ENCODE measurements at regions not wholly inside any gene's neighbourhood (a gene's known extent, or its start where the extent isn't known, plus 50 kb on each side); places are given as distances from the start of the nearest gene placed in this dataset.
"Not testable (repeated sequence)": the region's sequence is repeated elsewhere in the genome, so short reads cannot be mapped to it uniquely, and the experiment has no call there.

DNA sequence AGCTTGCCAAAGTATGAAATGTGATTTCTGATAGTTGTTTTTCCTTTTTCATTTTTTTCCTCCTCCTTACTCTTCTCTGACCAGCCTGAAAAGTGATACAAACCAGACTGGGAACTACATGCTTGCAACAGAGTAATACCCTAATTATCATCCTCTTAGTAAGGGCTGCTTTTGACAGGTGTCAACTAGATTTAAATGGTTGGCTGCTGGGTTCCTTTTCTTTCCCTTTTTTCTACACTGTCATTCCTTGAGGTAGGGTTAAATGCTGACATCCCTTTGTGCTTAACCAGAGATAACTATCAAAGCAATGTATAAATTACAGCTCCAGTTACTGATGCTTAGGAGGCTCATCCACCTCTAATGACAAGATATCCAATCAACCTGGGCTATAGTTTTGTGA lies 598.8 kb downstream of the TTLL7 start:
- DNase-seq (ENCODE audit: low read depth in 2 of 2), result not testable (repeated sequence)

DNA sequence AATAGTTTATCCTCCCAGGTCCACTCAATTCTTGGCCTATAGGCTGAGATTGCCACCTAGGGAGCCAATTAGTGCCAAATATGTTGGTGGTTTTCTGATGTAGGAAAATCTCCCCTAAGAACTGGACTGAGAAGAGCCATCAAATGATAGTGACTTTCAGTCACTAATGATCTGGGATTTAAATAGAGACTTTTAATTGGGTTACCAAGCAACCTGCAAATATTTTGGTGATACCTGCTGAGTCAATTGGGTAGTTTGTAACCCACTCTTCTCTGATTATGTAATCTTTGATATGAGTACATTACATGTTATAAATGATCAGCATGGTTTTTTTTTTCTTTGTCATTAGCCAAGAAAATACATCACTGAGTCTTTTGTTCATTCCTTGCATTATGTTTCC lies 600.8 kb downstream of the TTLL7 start:
- DNase-seq (ENCODE audit: low read depth in 2 of 2), result not testable (repeated sequence)

DNA sequence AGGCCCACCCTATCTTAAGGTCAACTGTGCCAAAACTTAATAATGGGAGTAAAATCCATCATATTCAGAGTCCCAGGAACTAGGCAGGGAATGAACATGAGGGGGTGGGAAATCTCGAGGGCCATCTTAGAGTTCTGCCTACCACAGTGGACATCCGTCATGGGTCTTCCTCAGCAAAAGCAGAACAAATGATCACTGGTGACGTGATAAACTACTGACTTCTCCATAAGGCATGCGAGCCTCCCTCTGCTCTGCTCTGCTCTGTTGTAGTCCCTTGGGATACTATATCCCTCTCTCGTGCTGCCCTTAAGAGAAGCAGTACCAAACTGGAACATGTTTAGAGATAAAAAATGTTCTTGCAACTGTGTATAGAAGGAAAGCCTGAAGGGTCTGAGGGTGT lies 603.8 kb downstream of the TTLL7 start:
- DNase-seq (ENCODE audit: low read depth in 2 of 2), result not testable (repeated sequence)

DNA sequence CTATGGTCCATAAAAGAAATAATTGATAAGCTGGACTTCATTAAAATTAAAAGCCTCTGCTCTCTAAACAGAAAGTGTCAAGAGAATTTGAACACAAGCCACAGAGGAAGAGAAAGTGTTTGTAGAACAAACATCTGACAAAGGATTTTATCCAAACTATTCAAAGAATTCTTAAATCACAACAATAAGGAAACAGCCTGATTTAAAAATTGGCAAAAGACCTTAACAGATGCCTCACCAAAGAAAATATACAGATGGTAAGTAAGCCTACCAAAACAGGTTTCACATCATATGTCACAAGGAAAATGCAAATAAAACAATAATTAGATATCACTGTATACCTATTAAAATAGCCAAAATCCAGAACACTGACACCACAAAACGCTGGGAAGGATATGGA lies 612.0 kb downstream of the TTLL7 start:
- not testable (repeated sequence) for DNase-seq (ENCODE audit: low read depth in 2 of 2)

DNA sequence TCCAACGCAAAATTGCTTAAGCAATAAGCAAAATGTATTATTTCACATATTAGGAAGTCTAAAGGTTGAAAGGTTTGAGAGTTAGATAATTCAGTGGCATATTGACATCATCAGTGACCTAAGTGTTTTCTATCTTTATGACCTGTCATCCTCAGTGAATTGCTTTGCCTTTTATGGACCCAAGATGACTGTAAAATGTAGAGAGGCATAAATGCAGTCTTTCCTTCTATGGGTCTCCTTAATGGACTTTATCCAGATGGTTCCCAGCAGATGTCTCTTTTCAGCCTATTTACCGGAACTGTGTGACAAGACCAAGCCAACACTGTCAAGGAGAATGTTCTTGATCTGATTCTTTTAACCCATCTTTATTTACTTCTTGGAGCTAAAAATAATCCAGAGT lies 615.8 kb downstream of the TTLL7 start:
- not testable (repeated sequence) for DNase-seq (ENCODE audit: low read depth in 2 of 2)

DNA sequence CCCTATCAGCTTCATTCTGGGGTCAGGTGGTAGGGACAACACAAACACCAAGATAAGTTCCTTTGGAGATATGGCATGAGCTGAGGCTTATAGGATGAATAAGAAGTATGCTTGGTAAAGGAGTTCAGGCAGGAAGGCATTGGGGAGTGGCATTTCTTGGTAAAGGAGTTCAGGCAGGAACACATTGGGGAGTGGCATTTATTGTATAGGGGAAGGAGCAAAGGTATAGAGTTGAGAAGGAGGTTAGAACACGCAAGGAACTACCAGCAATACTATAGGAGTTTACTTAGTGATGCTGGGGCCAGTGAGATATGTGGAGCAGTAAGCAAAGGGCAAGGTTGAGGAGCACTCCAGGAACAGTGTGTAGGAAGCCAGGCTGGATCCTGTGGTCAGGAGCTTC lies 625.9 kb downstream of the TTLL7 start:
- not testable (repeated sequence) for DNase-seq (ENCODE audit: low read depth in 2 of 2)

DNA sequence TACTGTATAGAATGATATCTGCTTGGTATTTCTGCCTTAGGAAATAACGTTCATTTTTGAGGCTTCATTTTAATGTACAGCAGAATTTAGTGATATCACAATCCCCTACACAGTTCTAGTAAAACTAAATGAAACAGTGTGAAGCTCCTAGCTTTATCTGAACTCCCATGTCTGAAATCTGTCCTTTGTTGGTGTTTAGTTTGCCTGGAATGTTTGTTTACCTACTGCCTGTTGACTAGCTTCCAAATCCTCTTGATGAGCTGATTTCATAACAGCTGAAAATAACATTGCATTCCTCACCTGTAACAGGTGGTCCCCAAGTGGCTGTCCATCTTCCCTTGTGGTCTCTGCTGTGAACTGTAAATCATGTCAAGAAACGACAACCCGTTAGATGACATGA lies 629.1 kb downstream of the TTLL7 start:
- DNase-seq (ENCODE audit: low read depth in 2 of 2), result not testable (repeated sequence)

DNA sequence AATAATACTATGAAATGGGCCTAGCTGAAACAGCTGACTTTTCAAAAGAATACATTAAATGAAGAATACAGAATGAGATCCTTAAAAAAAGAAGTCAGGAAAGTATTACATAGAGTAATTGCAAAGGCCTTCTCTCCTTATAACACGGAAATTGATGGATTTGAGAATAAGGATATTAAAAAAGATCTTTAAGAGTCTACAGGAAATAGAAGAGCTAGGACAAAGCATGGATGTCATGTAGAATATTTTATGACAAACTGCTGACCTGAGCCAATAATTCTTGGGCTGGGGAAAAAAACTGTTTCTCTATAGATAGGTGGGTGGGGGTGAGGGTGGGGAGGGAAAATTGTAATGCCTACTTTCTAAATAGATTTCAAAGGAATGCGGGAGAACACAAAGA lies 633.6 kb downstream of the TTLL7 start:
- not testable (repeated sequence) for DNase-seq (ENCODE audit: low read depth in 2 of 2)

DNA sequence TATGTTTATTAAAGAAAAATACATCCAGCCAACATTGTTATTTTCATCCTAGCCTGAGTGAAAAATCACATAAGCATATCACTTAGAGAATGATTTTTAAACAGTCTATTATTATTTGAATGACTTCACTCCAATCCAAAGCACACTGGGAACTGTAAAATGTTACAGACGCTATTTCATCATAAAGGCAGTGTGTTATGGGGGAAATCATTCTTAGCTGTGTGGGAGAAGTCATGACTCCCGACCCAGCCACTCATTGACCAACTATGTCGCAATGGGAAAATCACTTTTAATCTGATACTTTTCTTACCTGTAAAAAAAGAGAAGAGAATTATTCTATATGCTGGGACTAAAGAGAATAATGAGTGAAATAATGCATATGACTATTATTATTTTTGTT lies 653.6 kb downstream of the TTLL7 start:
- not testable (repeated sequence) for DNase-seq (ENCODE audit: low read depth in 2 of 2)

DNA sequence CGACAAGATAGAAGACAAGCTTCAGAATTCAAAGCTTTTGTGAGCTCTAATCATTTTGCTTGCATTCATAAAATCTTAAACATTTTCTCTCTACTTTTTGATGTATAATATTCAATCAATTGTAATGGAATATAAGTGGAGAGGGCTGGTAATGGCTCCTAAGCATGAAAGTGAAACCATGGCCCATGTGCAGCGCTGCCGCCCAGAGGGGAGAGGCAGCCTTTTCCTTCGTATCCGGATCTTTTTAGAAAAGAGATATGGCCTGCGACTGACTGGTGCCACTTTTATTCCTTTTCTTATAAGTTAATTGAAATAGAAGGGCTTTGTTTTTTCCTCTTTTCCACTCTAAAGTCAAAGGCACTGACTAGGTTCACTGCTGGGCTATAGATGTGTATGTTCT lies 655.2 kb downstream of the TTLL7 start:
- peak in 1 of 2 donors; percentile 1 for DNase-seq (ENCODE audit: low read depth in 2 of 2)

DNA sequence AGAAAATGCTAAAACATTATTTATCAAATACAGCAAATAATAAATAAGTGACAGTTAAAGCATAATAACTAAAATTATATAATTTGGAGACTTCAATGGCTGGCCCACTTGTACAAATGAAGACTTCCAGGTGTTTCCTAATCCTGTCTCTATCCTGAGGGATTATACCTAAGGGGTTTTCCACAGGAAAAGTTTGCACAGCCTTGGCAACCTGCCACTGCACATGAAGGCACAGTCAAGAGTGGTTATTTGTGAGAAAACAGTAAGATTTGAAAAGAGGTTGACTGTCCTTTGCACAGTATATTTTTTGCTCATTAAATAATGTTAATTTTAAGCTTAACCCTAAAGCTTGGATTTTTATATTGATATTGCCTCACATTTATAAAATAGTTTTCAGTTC lies 655.9 kb downstream of the TTLL7 start:
- DNase-seq (ENCODE audit: low read depth in 2 of 2), result peak in 1 of 2 donors; percentile 0

DNA sequence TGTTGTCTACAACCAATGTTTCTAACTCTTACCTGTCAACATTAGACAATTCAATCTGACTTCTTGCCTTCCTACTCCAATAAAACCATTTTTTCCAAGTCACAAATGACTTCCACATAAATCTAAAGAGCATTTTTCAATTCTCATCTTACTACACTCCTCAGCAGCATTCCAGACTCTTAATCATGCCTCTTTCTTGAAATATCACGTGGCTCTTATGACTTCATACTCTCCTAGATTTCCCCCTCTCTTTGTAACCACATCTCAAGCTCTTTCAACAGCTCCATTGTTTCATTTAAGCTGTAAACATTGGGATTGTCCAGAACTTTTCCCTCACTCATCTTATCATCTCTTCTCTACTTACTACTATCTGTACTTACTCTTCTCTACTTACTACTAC lies 666.6 kb downstream of the TTLL7 start:
- not testable (repeated sequence) for DNase-seq (ENCODE audit: low read depth in 2 of 2)

DNA sequence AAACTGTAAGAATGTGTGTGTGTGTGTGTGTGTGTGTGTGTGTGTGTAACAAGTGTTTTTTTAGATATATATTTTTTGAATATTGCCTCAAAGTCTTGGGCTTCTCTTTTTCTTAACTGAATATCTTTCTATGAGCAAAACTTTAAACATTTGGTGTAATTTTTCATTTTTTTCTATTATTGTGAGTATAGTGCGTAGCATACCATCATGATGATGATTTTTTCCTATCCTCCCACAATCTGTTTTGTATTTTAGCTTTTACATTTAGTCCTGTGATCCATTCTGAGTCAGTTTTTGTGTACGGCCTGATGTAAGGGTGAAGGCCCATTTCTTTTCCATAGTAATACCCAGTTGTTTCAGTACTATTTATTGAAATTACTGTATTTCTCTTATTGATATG lies 680.6 kb downstream of the TTLL7 start:
- DNase-seq (ENCODE audit: low read depth in 2 of 2), result no peak

DNA sequence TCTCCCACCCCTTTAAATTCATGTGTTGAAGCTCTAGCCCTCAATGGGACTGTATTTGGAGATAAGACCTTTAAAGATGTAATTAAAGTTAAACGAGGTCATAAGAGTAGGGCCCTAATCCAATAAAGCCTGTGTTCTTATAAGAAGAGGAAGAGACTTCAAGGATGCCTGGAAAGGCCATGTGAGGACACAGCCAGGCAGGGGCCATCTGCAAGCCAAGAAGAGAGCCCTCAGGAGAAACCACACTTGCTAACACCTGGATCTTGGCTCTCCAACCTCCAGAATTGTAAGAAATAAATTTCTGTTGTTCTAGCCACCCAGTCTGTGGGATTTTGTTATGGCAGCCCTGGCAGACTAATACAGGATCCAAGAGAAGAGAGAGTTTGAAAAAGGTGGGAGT lies 683.5 kb downstream of the TTLL7 start:
- not testable (repeated sequence) for DNase-seq (ENCODE audit: low read depth in 2 of 2)

DNA sequence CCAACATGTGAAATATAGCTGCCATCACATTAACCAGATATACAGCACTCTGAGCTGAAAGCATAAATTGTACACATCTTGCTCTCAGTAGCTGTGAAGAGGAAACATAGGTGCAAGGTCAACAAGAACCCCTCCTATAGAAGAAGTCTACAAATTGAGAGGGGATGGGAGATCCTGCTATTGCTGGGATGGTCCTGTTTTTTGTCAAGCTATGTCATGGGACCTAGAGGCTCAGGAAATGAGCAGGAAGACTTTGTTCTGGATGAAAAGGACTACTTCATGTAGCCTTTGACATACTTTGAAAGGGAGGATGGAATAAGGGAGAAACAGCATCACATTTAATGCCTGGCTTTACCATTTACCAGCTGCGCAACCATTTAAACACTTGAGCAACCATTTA lies 688.8 kb downstream of the TTLL7 start:
- not testable (repeated sequence) for DNase-seq (ENCODE audit: low read depth in 2 of 2)

DNA sequence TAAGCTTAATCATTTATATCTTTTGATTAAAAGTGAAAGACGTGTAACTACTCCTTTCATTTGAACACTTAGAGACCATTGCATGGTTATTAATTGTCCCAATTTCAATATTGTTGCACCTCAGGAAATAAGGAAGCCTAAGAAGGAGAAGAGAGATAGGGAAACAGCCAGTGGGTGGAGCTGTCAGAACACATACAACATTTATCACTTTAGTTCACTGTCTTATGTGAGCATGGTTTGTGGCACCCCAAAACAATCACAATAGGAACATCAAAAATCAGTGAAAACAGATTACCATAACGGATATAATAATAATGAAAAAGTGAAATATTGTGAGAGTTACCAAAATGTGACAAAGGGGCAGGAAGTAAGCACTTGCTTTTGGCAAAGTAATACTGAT lies 689.9 kb downstream of the TTLL7 start:
- DNase-seq (ENCODE audit: low read depth in 2 of 2), result not testable (repeated sequence)

DNA sequence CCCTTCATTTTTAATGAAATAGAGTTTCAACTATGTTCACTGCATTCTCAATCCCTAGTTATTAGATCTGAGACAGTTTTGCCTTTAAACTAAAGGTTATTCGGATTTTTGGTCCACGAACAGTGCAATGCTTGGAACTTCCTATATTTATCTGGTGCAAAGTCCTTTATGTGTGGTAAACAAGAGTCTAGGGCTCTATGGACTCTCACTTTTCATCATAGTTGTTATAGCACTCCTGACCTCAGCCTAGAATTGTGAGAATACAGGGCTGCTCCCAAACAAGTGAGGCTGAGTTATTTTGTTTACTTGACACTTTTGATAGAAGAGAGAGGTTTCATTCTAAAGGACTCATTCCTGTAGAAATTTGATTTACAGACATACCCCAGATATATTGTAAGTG lies 692.1 kb downstream of the TTLL7 start:
- not testable (repeated sequence) for DNase-seq (ENCODE audit: low read depth in 2 of 2)

DNA sequence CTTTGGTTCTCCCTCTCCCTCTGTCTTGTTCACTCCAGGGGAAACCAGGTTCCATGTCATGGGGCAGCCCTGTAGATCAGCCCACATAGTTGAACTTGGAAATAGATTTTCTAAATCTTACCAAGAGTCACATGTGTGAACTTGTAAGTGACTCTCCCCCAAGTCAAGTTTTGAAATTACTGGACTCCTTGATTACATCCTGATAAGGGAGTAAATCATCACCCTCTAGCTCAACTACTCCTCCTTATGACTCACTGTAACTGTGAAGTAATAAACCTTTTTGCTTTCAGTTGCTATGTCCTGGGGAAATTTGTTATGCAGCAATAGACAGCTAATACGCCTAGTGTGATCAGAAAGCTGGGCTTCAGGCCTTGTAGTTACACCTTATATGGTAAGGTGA lies 703.3 kb downstream of the TTLL7 start:
- DNase-seq (ENCODE audit: low read depth in 2 of 2), result not testable (repeated sequence)

DNA sequence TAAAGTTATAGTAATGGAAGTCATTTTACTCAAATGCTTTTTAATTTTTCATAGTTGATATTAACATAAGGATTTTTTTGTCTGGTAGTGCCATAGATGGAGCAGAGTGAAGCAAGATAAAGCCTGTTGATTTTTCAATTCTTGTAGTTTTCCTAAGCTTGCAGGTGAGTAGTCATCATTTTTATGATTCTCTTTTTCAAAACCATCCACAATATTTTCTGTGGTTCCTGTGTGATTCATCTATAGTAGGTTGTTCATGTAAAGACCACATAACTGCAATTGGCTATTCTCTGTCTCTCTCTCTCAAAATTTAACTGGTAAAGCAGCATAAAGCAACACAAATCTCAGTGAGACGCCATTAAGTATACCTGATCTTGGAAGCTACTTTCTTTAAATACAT lies 711.5 kb downstream of the TTLL7 start:
- not testable (repeated sequence) for DNase-seq (ENCODE audit: low read depth in 2 of 2)

DNA sequence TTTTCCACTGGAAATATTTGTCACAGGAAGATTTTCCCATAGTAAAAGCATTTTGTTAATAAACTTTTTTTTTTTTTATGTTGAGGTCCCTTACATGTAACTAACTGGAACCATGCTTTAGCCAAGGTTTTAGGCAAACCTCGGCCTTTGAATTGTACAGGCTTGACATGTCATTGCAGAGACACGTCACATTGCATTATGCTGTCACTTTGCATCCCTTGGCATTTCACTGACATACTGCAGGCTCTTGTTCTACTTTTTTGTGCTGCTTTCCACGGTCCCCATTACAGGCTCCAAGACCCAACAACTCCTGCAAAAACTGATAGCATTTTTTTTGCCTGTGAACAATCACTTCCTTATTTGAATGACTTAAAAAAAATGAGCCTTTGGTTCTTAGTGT lies 724.3 kb downstream of the TTLL7 start:
- not testable (repeated sequence) for DNase-seq (ENCODE audit: low read depth in 2 of 2)

DNA sequence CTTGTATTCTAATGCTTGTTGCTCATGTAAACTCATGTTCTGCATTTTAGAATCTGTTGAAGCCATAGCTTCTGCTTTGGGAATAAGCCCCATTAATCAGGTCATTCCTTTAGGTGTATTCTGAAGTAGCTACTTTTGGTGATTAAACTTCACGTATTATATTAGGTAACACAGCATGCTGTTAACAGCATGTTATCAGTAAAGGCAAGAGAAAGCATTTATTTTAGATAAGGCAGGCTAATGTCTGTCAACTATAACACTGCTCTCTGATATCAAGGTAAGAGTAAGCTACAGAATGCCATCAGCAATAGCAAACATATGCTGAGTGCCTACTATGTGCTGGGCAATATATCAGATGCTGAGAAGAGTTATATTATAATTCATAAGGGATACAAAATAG lies 726.4 kb downstream of the TTLL7 start:
- not testable (repeated sequence) for DNase-seq (ENCODE audit: low read depth in 2 of 2)

DNA sequence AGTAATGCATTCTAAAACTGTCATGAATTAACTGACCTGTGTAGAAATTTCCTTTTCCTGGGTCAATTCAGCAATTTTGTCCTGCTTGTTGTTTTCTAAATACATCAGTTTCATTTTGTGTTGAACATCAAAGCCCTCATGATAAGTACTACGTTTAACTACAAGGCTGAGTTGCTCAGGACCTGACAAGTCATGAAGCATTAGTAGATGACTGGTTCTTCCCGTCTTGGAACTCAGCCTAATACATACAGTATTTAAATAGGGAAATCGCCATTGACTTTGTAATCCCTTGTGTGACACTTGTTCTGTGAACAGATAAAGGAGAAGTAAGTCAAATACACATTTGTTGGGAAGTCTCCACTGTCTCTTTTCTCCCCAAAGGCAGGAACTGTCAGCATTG lies 727.1 kb downstream of the TTLL7 start:
- DNase-seq (ENCODE audit: low read depth in 2 of 2), result not testable (repeated sequence)

DNA sequence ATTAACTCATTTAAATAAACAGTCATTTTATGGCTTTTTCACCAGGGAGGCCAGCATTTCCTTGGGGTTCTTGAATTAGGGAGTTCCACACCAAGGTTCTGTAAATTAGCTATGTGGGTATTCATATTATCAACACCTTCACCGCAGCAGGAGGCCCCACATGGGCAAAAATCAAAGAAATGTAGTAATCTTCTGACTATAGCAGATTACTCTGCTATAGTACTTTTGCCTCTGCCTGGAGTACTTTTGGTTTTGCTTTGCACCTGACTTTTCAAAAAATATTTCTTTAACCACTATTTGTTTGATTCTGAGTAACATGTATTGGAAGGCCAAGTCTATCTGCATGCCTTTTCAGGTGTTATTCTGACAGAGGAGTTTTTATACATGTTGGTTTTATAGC lies 728.1 kb downstream of the TTLL7 start:
- not testable (repeated sequence) for DNase-seq (ENCODE audit: low read depth in 2 of 2)

DNA sequence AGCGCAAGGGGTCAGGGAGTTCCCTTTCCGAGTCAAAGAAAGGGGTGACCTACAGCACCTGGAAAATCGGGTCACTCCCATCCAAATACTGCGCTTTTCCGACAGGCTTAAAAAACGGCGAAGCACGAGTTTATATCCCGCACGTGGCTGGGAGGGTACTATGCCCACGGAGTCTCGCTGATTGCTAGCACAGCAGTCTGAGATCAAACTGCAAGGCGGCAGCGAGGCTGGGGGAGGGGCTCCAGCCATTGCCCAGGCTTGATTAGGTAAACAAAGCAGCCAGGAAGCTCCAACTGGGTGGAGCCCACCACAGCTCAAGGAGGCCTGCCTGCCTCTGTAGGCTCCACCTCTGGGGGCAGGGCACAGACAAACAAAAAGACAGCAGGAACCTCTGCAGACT lies 735.1 kb downstream of the TTLL7 start:
- DNase-seq (ENCODE audit: low read depth in 2 of 2), result not testable (repeated sequence)

Measured in lung microvascular endothelial cell (primary cell).